Mesenchymal stem cell (in vitro differentiated cells and primary cell): ENCODE measurements at regions not wholly inside any gene's neighbourhood (a gene's known extent, or its start where the extent isn't known, plus 50 kb on each side); places are given as distances from the start of the nearest gene placed in this dataset.

Experiments
- DNase-seq: peaks from one replicate; pipeline ENCODE4 v3.0.0-alpha.2; 2013
- H2AFZ ChIP-seq: one replicate; pipeline ENCODE4 v1.6.1; 2013; ENCODE audit warnings: low read depth, mild to moderate bottlenecking, control low read depth, inconsistent platforms, low read length, moderate library complexity
- H2AK5ac ChIP-seq: 2 replicates; pipeline ENCODE4 v1.6.1; 2013; ENCODE audit warnings: low read length, moderate library complexity, mild to moderate bottlenecking, inconsistent platforms; ENCODE audit not compliant: severe bottlenecking
- H2BK120ac ChIP-seq: one replicate; pipeline ENCODE4 v1.6.1; 2013; ENCODE audit warnings: low read depth, mild to moderate bottlenecking, inconsistent platforms, low read length, moderate library complexity
- H2BK12ac ChIP-seq, 2 experiments: one replicate each; pipeline ENCODE4 v1.6.1; 2013; ENCODE audit warnings: inconsistent platforms in 2 of 2, low read length in 2 of 2, mild to moderate bottlenecking in 2 of 2, moderate library complexity in 2 of 2, control low read depth in 1 of 2
- H2BK15ac ChIP-seq: one replicate; pipeline ENCODE4 v1.6.1; 2013; ENCODE audit warnings: mild to moderate bottlenecking, low read depth, inconsistent platforms; ENCODE audit not compliant: poor library complexity, severe bottlenecking
- H2BK5ac ChIP-seq: 2 replicates; pipeline ENCODE4 v1.6.1; 2013; ENCODE audit warnings: low read depth, mild to moderate bottlenecking, low read length, control low read depth, inconsistent platforms; ENCODE audit not compliant: poor library complexity, severe bottlenecking
- H3K14ac ChIP-seq, 2 experiments: one replicate each; pipeline ENCODE4 v1.6.1; 2013; ENCODE audit warnings: inconsistent platforms in 2 of 2, low read length in 2 of 2, control low read depth in 1 of 2, mild to moderate bottlenecking in 1 of 2, moderate library complexity in 1 of 2
- H3K18ac ChIP-seq, 2 experiments: one replicate each; pipeline ENCODE4 v1.6.1; 2013; ENCODE audit warnings: inconsistent platforms in 2 of 2, low read length in 2 of 2, control low read depth in 1 of 2, low read depth in 1 of 2, mild to moderate bottlenecking in 1 of 2
- H3K23ac ChIP-seq, 2 experiments: one replicate each; pipeline ENCODE4 v1.6.1; 2013; ENCODE audit warnings: inconsistent platforms in 2 of 2, low read length in 2 of 2, mild to moderate bottlenecking in 2 of 2, moderate library complexity in 2 of 2, control low read depth in 1 of 2
- H3K27ac ChIP-seq: 2 replicates; pipeline ENCODE4 v1.5.1; 2013; ENCODE audit warnings: mild to moderate bottlenecking, moderate library complexity, low read length, control low read depth, inconsistent platforms; ENCODE audit not compliant: poor library complexity, severe bottlenecking
- H3K27me3 ChIP-seq, 2 experiments: 2 replicates each; pipeline versions ENCODE4 v1.6.1 to v1.7.0; 2013; ENCODE audit warnings: low read length in 2 of 2, mild to moderate bottlenecking in 2 of 2, moderate library complexity in 2 of 2, control low read depth in 1 of 2, inconsistent platforms in 1 of 2; ENCODE audit not compliant: control insufficient read depth in 1 of 2, insufficient read depth in 1 of 2
- H3K36me3 ChIP-seq, 2 experiments: 2 replicates each; pipeline versions ENCODE4 v1.6.1 to v1.7.0; 2013; ENCODE audit warnings: low read length in 2 of 2, control low read depth in 1 of 2, inconsistent platforms in 1 of 2, low read depth in 1 of 2, mild to moderate bottlenecking in 1 of 2; ENCODE audit not compliant: insufficient read depth in 2 of 2, control insufficient read depth in 1 of 2
- H3K4ac ChIP-seq, 2 experiments: one replicate each; pipeline ENCODE4 v1.6.1; 2013; ENCODE audit warnings: inconsistent platforms in 2 of 2, low read length in 2 of 2, mild to moderate bottlenecking in 2 of 2, moderate library complexity in 2 of 2, control low read depth in 1 of 2, low read depth in 1 of 2
- H3K4me1 ChIP-seq: 2 replicates; pipeline ENCODE4 v1.6.1; 2013; ENCODE audit warnings: low read depth, low read length, control low read depth; ENCODE audit not compliant: control insufficient read depth, insufficient read depth
- H3K4me2 ChIP-seq: 2 replicates; pipeline ENCODE4 v1.6.1; 2013; ENCODE audit warnings: low read length, mild to moderate bottlenecking, inconsistent platforms; ENCODE audit not compliant: poor library complexity, severe bottlenecking
- H3K4me3 ChIP-seq, 2 experiments: 2 replicates each; pipeline versions ENCODE4 v1.5.1 to v1.7.0; 2013; ENCODE audit warnings: low read length in 2 of 2, mild to moderate bottlenecking in 2 of 2, control low read depth in 1 of 2, low read depth in 1 of 2; ENCODE audit not compliant: insufficient read depth in 1 of 2
- H3K79me1 ChIP-seq: replicated peaks from 2 replicates; pipeline ENCODE4 v1.6.1; 2013; ENCODE audit warnings: mild to moderate bottlenecking, control low read depth, low read length, inconsistent platforms; ENCODE audit not compliant: poor library complexity, severe bottlenecking
- H3K9ac ChIP-seq: 2 replicates; pipeline ENCODE4 v1.7.0; 2013; ENCODE audit warnings: mild to moderate bottlenecking, low read length, moderate library complexity
- H3K9me3 ChIP-seq: 2 replicates; pipeline ENCODE4 v1.7.0; 2013; ENCODE audit warnings: mild to moderate bottlenecking, low read length; ENCODE audit not compliant: control insufficient read depth
- H4K8ac ChIP-seq: one replicate; pipeline ENCODE4 v1.6.1; 2013; ENCODE audit warnings: inconsistent platforms, mild to moderate bottlenecking, low read length, moderate library complexity
- H4K91ac ChIP-seq: one replicate; pipeline ENCODE4 v1.6.1; 2013; ENCODE audit warnings: mild to moderate bottlenecking, low read length, inconsistent platforms
- WGBS: methylation state at CpG from one replicate; pipeline ENCODE4 v1.1.7; 2013; ENCODE audit warnings: mixed read lengths; 5-methylcytosine and 5-hydroxymethylcytosine counted together

DNA sequence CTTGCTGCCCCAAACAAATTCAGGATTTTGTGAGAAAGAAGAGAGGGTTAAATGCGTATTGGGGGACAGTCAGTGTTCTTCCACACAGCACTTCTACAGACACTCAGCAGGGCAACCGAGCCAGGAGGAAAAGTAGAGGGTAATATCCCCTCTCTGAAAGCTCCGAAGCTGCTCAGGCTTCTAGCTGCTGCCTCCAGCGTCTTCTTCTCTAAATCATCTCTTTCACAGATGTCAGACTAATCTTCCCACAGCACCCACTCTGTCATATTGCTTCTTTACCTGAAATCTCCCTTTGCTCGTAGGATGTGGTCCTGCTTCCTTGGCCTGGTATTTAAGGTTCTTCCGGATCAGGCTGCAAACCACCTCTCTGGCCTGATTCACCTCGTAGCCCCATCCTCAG is 117.6 kb upstream of the HAAO start:
- H3K4me3 ChIP-seq, result no peak overlapping the region
- no peak overlapping the region for H3K18ac ChIP-seq
- no peak overlapping the region for H2BK5ac ChIP-seq
- H2BK15ac ChIP-seq, result no peak overlapping the region
- no peaks in the 10 kb centered on the region for H3K79me1 ChIP-seq
- peak overlapping the region in 1 of 2 experiments; percentile 7 for H3K4ac ChIP-seq
- H3K23ac ChIP-seq, result no peak overlapping the region
- peaks cover 0 to 4% of the 10 kb centered on the region in 2 experiments for H3K27me3 ChIP-seq
- H2BK120ac ChIP-seq, result no peak overlapping the region
- peak overlapping the region in 1 of 2 experiments; percentile 57 for H2BK12ac ChIP-seq
- H3K4me2 ChIP-seq, result no peak overlapping the region
- H3K9ac ChIP-seq, result no peak overlapping the region
- H3K27ac ChIP-seq, result no peak overlapping the region
- H4K91ac ChIP-seq, result no peak overlapping the region
- H4K8ac ChIP-seq, result no peak overlapping the region
- no peak overlapping the region for H3K14ac ChIP-seq
- H2AFZ ChIP-seq, result no peak overlapping the region
- H2AK5ac ChIP-seq, result peak overlapping the region; percentile 61
- H3K4me1 ChIP-seq, result peaks cover 22% of the 10 kb centered on the region
- 88% methylated on average over 7 of the region's 7 CpGs for WGBS
- no peak for DNase-seq
- H3K9me3 ChIP-seq, result no peaks in the 10 kb centered on the region
- no peaks in the 10 kb centered on the region for H3K36me3 ChIP-seq

DNA sequence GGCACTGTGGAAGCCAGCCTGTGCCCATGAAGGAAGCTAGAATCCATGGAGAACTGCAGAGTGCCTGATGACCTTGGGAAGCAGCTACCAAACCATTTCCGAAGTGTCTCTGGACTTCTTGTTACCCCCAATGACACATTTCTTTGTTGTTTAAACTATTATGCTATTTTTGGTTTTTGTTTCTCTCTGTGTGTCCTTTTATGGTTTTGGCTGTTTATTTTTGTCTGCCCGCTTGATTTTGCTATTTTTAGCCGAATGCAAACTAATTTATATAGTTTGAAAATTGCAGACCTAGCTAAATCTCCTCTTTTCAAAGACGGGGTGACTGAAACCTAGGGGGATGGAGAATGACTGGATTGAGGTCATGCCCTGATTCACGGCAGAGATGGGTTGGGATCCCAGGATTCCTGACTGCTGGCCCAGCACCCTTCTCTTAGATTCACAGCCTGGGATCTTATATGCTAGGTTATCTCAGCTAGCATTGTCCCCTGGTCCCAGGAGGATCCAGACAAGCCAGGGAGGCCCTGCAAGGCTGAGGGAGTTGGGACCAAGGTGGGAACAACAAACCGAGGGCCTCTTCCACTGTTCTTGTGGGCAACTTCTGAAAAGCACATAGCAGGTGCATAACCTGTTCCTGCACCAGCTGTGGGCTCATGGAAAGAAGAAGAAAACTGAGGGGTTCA is 116.3 kb upstream of the HAAO start:
- no peak overlapping the region for H3K14ac ChIP-seq
- no peak overlapping the region for H3K4me3 ChIP-seq
- no peak overlapping the region for H2BK15ac ChIP-seq
- no peak overlapping the region for H3K27ac ChIP-seq
- peak overlapping the region; percentile 51 for H2AK5ac ChIP-seq
- H2BK120ac ChIP-seq, result no peak overlapping the region
- H3K18ac ChIP-seq, result peak overlapping the region in 1 of 2 experiments; percentile 25
- no peak overlapping the region for H3K9ac ChIP-seq
- peak; percentile 51 for DNase-seq
- peaks cover 0 to 11% of the 10 kb centered on the region in 2 experiments for H3K27me3 ChIP-seq
- H3K23ac ChIP-seq, result no peak overlapping the region
- H3K36me3 ChIP-seq, result no peaks in the 10 kb centered on the region
- peaks cover 33% of the 10 kb centered on the region for H3K4me1 ChIP-seq
- H4K8ac ChIP-seq, result no peak overlapping the region
- H3K9me3 ChIP-seq, result no peaks in the 10 kb centered on the region
- H3K79me1 ChIP-seq, result no peaks in the 10 kb centered on the region
- no peak overlapping the region for H3K4me2 ChIP-seq
- H4K91ac ChIP-seq, result peak overlapping the region; percentile 15
- 73% methylated on average over 3 of the region's 6 CpGs for WGBS
- no peak overlapping the region for H2AFZ ChIP-seq
- peak overlapping the region in 1 of 2 experiments; percentile 57 for H2BK12ac ChIP-seq
- H2BK5ac ChIP-seq, result no peak overlapping the region
- H3K4ac ChIP-seq, result peak overlapping the region in 1 of 2 experiments; percentile 51

DNA sequence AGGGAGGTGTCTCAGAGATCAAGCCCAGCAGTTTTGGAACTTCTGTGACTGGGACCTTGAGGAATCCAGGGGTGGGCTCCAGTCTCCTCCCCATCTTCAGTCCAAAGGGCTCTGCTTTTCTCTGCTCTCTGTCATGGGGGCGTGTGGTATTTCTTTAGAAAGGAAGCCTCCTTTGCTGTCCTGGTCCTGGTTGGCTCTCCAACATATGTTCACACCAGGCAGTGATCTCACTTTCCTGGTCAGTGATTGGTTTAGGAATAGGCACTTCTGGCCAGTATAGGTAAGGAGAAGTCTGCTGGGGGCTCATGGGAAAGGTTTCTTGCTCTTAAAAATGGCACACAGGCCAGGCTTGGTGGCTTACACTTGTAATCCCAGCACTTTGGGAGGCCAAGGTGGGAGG is 115.5 kb upstream of the HAAO start:
- 100% methylated on average over 1 of the region's 1 CpG for WGBS
- Histone ChIP-seq H3K4me1 (peaks cover 38% of the 10 kb centered on the region), H3K14ac (no peak overlapping the region), H3K4me3 (no peak overlapping the region), H3K4ac (peak overlapping the region; percentile 37 to 51), H2BK15ac (peak overlapping the region; percentile 6), H3K79me1 (no peaks in the 10 kb centered on the region), H3K27ac (no peak overlapping the region), H3K36me3 (no peaks in the 10 kb centered on the region), H2BK12ac (peak overlapping the region in 1 of 2 experiments; percentile 81), H4K8ac (peak overlapping the region; percentile 33), H4K91ac (peak overlapping the region; percentile 15), H2AK5ac (peak overlapping the region; percentile 4), H2AFZ (no peak overlapping the region), H3K9ac (no peak overlapping the region), H3K4me2 (no peak overlapping the region), H3K23ac (no peak overlapping the region), H2BK5ac (no peak overlapping the region), H2BK120ac (no peak overlapping the region), H3K9me3 (no peaks in the 10 kb centered on the region), H3K18ac (peak overlapping the region in 1 of 2 experiments; percentile 25), H3K27me3 (peaks cover 0 to 11% of the 10 kb centered on the region in 2 experiments)
- no peak for DNase-seq

GRCh38 chr2:42906557-42907411 is 114.4 kb upstream of the HAAO start:
- H3K9me3 ChIP-seq, result no peaks in the 10 kb centered on the region
- H3K23ac ChIP-seq, result peak overlapping the region in 1 of 2 experiments; percentile 74
- 17% methylated on average over 13 of the region's 15 CpGs for WGBS
- H4K8ac ChIP-seq, result peak overlapping the region; percentile 94
- peak overlapping the region; percentile 22 for H2BK120ac ChIP-seq
- H3K9ac ChIP-seq, result peak overlapping the region; percentile 77
- peak; percentile 76 for DNase-seq
- peak overlapping the region; percentile 96 for H3K27ac ChIP-seq
- H2BK12ac ChIP-seq, result peak overlapping the region; percentile 54 to 95
- H2AFZ ChIP-seq, result peak overlapping the region; percentile 78
- peak overlapping the region; percentile 45 for H2BK15ac ChIP-seq
- H2AK5ac ChIP-seq, result peak overlapping the region; percentile 97
- peaks cover 0 to 11% of the 10 kb centered on the region in 2 experiments for H3K27me3 ChIP-seq
- H3K4me1 ChIP-seq, result peaks cover 38% of the 10 kb centered on the region
- H4K91ac ChIP-seq, result peak overlapping the region; percentile 65
- H3K36me3 ChIP-seq, result no peaks in the 10 kb centered on the region
- H3K4me3 ChIP-seq, result peak overlapping the region in 1 of 2 experiments; percentile 47
- H3K14ac ChIP-seq, result peak overlapping the region in 1 of 2 experiments; percentile 70
- H3K79me1 ChIP-seq, result no peaks in the 10 kb centered on the region
- peak overlapping the region; percentile 31 for H3K4me2 ChIP-seq
- peak overlapping the region; percentile 50 to 96 for H3K18ac ChIP-seq
- H2BK5ac ChIP-seq, result peak overlapping the region; percentile 87
- H3K4ac ChIP-seq, result peak overlapping the region; percentile 65 to 89
